Fibroblast of lung (primary cell): ENCODE measurements at regions not wholly inside any gene's neighbourhood (a gene's known extent, or its start where the extent isn't known, plus 50 kb on each side); places are given as distances from the start of the nearest gene placed in this dataset.
"Not testable (repeated sequence)": the region's sequence is repeated elsewhere in the genome, so short reads cannot be mapped to it uniquely, and the experiment has no call there.

ENCODE experiments used
- CTCF ChIP-seq, 2 donors: IDR thresholded peaks in 1 of 2; conservative IDR thresholded peaks in 1 of 2; 1 replicate in 1 of 2; 2 replicates in 1 of 2; pipeline ENCODE4 v1.5.1; 2011 to 2012; ENCODE audit warnings: low read length in 2 of 2, control low read depth in 1 of 2, inconsistent platforms in 1 of 2, low read depth in 1 of 2, mild to moderate bottlenecking in 1 of 2
- EZH2 ChIP-seq: IDR thresholded peaks from 2 replicates; pipeline ENCODE4 v1.5.1; 2012; ENCODE audit warnings: low read length, control low read depth, mild to moderate bottlenecking; ENCODE audit errors: missing control alignments

GRCh38 chr16:21529060-21529658 is 70.2 kb upstream of the METTL9 start:
- TF ChIP-seq CTCF (conservative IDR thresholded peaks at IDR 0.05 in 1 of 2, IDR thresholded peaks at IDR 0.05 in 1 of 2; ENCODE audit: low read depth in 1 of 2, low read length in 2 of 2); EZH2: not testable (repeated sequence)
